GM06990 (cell line): ENCODE measurements at regions not wholly inside any gene's neighbourhood (a gene's known extent, or its start where the extent isn't known, plus 50 kb on each side); places are given as distances from the start of the nearest gene placed in this dataset.
"Not testable (repeated sequence)": the region's sequence is repeated elsewhere in the genome, so short reads cannot be mapped to it uniquely, and the experiment has no call there.

Experiments
- DNase-seq: peaks from one replicate; pipeline ENCODE4 v3.0.0-alpha.2; 2011; ENCODE audit not compliant: insufficient read length; ENCODE audit errors: extremely low read depth
- H3K27me3 ChIP-seq: replicated peaks from 2 replicates; pipeline ENCODE4 v1.6.0; 2011; ENCODE audit warnings: low read length; ENCODE audit not compliant: control insufficient read depth, insufficient read depth
- H3K36me3 ChIP-seq: 2 replicates; pipeline ENCODE4 v1.5.1; 2011; ENCODE audit warnings: low read length; ENCODE audit not compliant: control insufficient read depth, insufficient read depth
- H3K4me3 ChIP-seq: replicated peaks from 2 replicates; pipeline ENCODE4 v1.5.1; 2011; ENCODE audit warnings: low read depth, mild to moderate bottlenecking, control low read depth, low read length
- CTCF ChIP-seq: IDR thresholded peaks from 2 replicates; pipeline ENCODE4 v1.5.1; 2011; ENCODE audit warnings: low read length, control low read depth, mild to moderate bottlenecking, inconsistent platforms; ENCODE audit not compliant: insufficient read depth, poor library complexity, severe bottlenecking

- no peaks in the 10 kb centered on the region for H3K36me3 ChIP-seq
- H3K4me3 ChIP-seq: no peak overlapping the region
- no peak for TF ChIP-seq CTCF
- DNase-seq: no peak
- no peaks in the 10 kb centered on the region for H3K27me3 ChIP-seq
Observed at GRCh38 chr9:90702441-90702955, 59.9 kb upstream of the DIRAS2 start.

GRCh38 chr9:90698871-90699440 is 56.3 kb upstream of the DIRAS2 start:
- no peak for DNase-seq
- H3K27me3 ChIP-seq: no peaks in the 10 kb centered on the region
- no peak overlapping the region for H3K4me3 ChIP-seq
- no peak for TF ChIP-seq CTCF
- no peaks in the 10 kb centered on the region for H3K36me3 ChIP-seq

GRCh38 chr9:90697808-90698207 is 55.2 kb upstream of the DIRAS2 start:
- H3K36me3 ChIP-seq: no peaks in the 10 kb centered on the region
- DNase-seq: no peak
- H3K4me3 ChIP-seq: no peak overlapping the region
- H3K27me3 ChIP-seq: no peaks in the 10 kb centered on the region
- no peak for TF ChIP-seq CTCF

- not testable (repeated sequence) for H3K27me3 ChIP-seq, H3K4me3 ChIP-seq, H3K36me3 ChIP-seq, DNase-seq
Observed at GRCh38 chr9:90694187-90694586, 51.6 kb upstream of the DIRAS2 start.
